Endothelial cell of umbilical vein (primary cell): ENCODE measurements at regions not wholly inside any gene's neighbourhood (a gene's known extent, or its start where the extent isn't known, plus 50 kb on each side); places are given as distances from the start of the nearest gene placed in this dataset.

Experiments used
- BruUV-seq: library from RNA; stranded (reverse); fragments of 400-500 nt; replicated peaks from 2 replicates; lab custom pipeline; 2021; lab: Mats Ljungman, UMichigan
- CTCF ChIA-PET: fragments of 300-600, 350-600 bp; sonication (Branson Sonifier 250); formaldehyde crosslinking; loops from one replicate; lab custom pipeline; 2021; ENCODE audit warnings: antibody characterized with exemption, inconsistent platforms; lab: Charles Lee
- POLR2A ChIA-PET: fragments of 300-600, 350-600 bp; sonication (Branson Sonifier 250); formaldehyde crosslinking; loops from one replicate; lab custom pipeline; 2021; ENCODE audit warnings: antibody characterized with exemption, inconsistent platforms; lab: Charles Lee
- DNase-seq: peaks from one replicate; pipeline ENCODE4 v3.0.0-alpha.2; 2011; ENCODE audit warnings: low read depth, low spot score
- FAIRE-seq: peaks from 2 replicates; lab custom pipeline; 2011; peaks lifted over from hg19 to GRCh38; lab: Jason Lieb, UNC
- H2AFZ ChIP-seq: 2 replicates; pipeline ENCODE4 v1.6.0; 2012; ENCODE audit warnings: low read depth, low read length, control low read depth, inconsistent platforms
- H3K27ac ChIP-seq: 2 replicates; pipeline ENCODE4 v1.5.1; 2011; ENCODE audit warnings: low read depth, mild to moderate bottlenecking, control low read depth, low read length, moderate library complexity; ENCODE audit not compliant: insufficient read depth
- H3K27me3 ChIP-seq, 2 experiments: 2 replicates each; pipeline versions ENCODE4 v1.6.0 to v1.6.1; 2011; ENCODE audit warnings: low read length in 2 of 2, mixed read lengths in 1 of 2; ENCODE audit not compliant: control insufficient read depth in 2 of 2, insufficient read depth in 2 of 2
- H3K36me3 ChIP-seq, 2 experiments: 2 replicates in 1 of 2; 3 replicates in 1 of 2; pipeline ENCODE4 v1.5.1; 2011; ENCODE audit warnings: low read length in 2 of 2, mild to moderate bottlenecking in 1 of 2, moderate library complexity in 1 of 2; ENCODE audit not compliant: control insufficient read depth in 2 of 2, insufficient read depth in 2 of 2; ENCODE audit errors: extremely low read depth in 1 of 2
- H3K4me1 ChIP-seq: 3 replicates; pipeline ENCODE4 v1.5.1; 2011; ENCODE audit warnings: mild to moderate bottlenecking, low read length; ENCODE audit not compliant: control insufficient read depth, insufficient read depth; ENCODE audit errors: extremely low read depth
- H3K4me2 ChIP-seq: 2 replicates; pipeline ENCODE4 v1.6.1; 2011; ENCODE audit warnings: low read length, control low read depth, mixed read lengths; ENCODE audit not compliant: insufficient read depth
- H3K4me3 ChIP-seq, 3 experiments: fragments of 200-600 bp in 1 of 3; sonication (generic), shearing (Covaris generic) in 1 of 3; replicated peaks in 1 of 3; 2 replicates each; pipeline ENCODE4 v1.5.1; 2011 to 2016; ENCODE audit warnings: control low read depth in 3 of 3, low read length in 3 of 3, mild to moderate bottlenecking in 2 of 3, inconsistent platforms in 1 of 3, low read depth in 1 of 3, moderate library complexity in 1 of 3; ENCODE audit not compliant: insufficient read depth in 1 of 3
- H3K79me2 ChIP-seq: 2 replicates; pipeline ENCODE4 v1.6.0; 2012; ENCODE audit warnings: low read length, inconsistent platforms; ENCODE audit not compliant: control insufficient read depth, insufficient read depth
- H3K9ac ChIP-seq: replicated peaks from 2 replicates; pipeline ENCODE3; 2011; ENCODE audit warnings: low read length, control low read depth; ENCODE audit not compliant: insufficient read depth; ENCODE audit errors: extremely low read depth
- H3K9me1 ChIP-seq: replicated peaks from 3 replicates; pipeline ENCODE4 v1.6.0; 2011; ENCODE audit warnings: mild to moderate bottlenecking, low read length; ENCODE audit not compliant: control insufficient read depth, insufficient read depth; ENCODE audit errors: extremely low read depth
- H3K9me3 ChIP-seq: replicated peaks from 2 replicates; pipeline ENCODE4 v1.5.1; 2012; ENCODE audit warnings: low read length, inconsistent platforms; ENCODE audit not compliant: control insufficient read depth, insufficient read depth
- H4K20me1 ChIP-seq: replicated peaks from 2 replicates; pipeline ENCODE3; 2011; ENCODE audit warnings: mild to moderate bottlenecking, low read length; ENCODE audit not compliant: control insufficient read depth, insufficient read depth; ENCODE audit errors: extremely low read depth
- EZH2 ChIP-seq: IDR thresholded peaks from 2 replicates; pipeline ENCODE4 v1.6.1; 2012; ENCODE audit warnings: borderline replicate concordance, low read depth, mild to moderate bottlenecking, moderate library complexity, low read length, inconsistent platforms; ENCODE audit not compliant: severe bottlenecking
- FOS ChIP-seq: IDR thresholded peaks from 2 replicates; pipeline ENCODE4 v1.6.1; 2011; ENCODE audit warnings: mild to moderate bottlenecking, low read length, moderate library complexity, borderline replicate concordance; ENCODE audit not compliant: insufficient read depth
- GATA2 ChIP-seq: IDR thresholded peaks from 2 replicates; pipeline ENCODE4 v1.7.0; 2011; ENCODE audit warnings: low read depth, mild to moderate bottlenecking, moderate library complexity, mixed read lengths, low read length; ENCODE audit not compliant: insufficient read length, insufficient read depth
- JUN ChIP-seq: IDR thresholded peaks from 2 replicates; pipeline ENCODE4 v1.6.1; 2011; ENCODE audit warnings: borderline replicate concordance, low read depth; ENCODE audit not compliant: insufficient read length, insufficient read depth
- MYC ChIP-seq: IDR thresholded peaks from one replicate; pipeline ENCODE4 v1.6.1; 2011; ENCODE audit warnings: mild to moderate bottlenecking, low read depth, low read length
- POLR2A ChIP-seq: IDR thresholded peaks from 2 replicates; pipeline ENCODE4 v1.6.1; 2012; ENCODE audit warnings: low read depth, mild to moderate bottlenecking, control low read depth, low read length
- POLR2AphosphoS5 ChIP-seq: IDR thresholded peaks from 2 replicates; pipeline ENCODE4 v1.6.1; 2012; ENCODE audit warnings: low read depth, mild to moderate bottlenecking, control low read depth, low read length, moderate library complexity; ENCODE audit not compliant: insufficient read depth
- dilution Hi-C: fragments of 300-500 bp; cut with MboI; formaldehyde crosslinking; loops from one replicate; pipeline ENCODE4 v1.15.0; 2019; ENCODE audit warnings: low sequenced_read_pairs; ENCODE audit not compliant: extremely low pct_ligation_motif_present
- intact Hi-C: fragments of 100-400 bp; cut with micrococcal nuclease; formaldehyde crosslinking; loops from one replicate; pipeline ENCODE4 v1.10.0; 2022
- TF ChIP-seq, protein P1 (sequence below): IDR thresholded peaks from 2 replicates; pipeline ENCODE4 v1.6.1; 2011; ENCODE audit not compliant: insufficient read depth, insufficient read length
- TF ChIP-seq, protein P2 (sequence below), 2 donors: IDR thresholded peaks; 1 replicate in 1 of 2; 2 replicates in 1 of 2; pipeline ENCODE4 v1.5.1; 2011; ENCODE audit warnings: low read length in 2 of 2, mild to moderate bottlenecking in 2 of 2, moderate library complexity in 2 of 2, control low read depth in 1 of 2, inconsistent platforms in 1 of 2, low read depth in 1 of 2; ENCODE audit not compliant: insufficient read depth in 1 of 2; ENCODE audit errors: extremely low read depth in 1 of 2

DNA sequence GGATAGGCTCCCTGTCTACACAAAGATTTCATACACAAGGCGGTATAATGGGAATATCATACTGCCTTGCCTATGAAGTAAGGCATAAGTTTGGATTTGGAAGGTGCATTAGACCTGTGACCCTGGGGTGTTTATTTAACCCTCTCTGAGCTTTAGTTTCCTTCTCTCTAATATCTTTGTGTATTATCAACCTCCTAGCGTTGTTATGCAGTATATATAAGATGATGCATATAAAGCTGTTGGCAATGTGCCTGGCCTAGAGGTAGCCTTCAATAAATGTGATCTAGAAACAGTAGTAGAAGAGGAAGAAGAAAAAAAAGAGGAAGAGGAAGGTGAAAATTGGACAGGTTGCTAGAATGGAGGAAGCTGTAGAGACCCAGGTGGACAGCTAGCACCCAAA, 311.6 kb upstream of the CLINT1 start:
- CTCF ChIA-PET: interaction anchor here (1.0 to 9.7 kb wide), 3 partner anchors 95 to 937 kb away, joined by 3 to 266 read pairs (median 46); no protein-coding TSS in a partner anchor
- BruUV-seq: no TSS peak
- FAIRE-seq: no peak

DNA sequence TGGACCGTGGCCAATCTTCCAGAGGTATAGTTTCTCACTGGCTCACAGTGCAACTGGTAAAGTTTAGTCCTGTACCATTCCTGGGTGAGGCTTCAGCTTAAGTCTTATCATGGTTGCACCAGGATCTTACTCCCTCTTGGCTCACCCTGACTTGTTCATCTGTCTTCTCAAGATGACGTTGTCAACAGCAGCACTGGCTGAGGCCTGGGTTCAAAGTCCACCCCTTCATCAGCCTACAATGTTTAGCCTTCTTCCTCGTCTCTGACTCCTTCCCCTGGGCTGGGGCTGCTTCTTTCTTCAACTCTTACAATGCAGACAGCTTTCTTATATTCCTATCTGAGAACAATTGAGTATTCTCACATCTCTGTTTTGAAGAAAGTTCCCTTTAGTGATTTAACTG, 311.1 kb upstream of the CLINT1 start:
- intact Hi-C loops (no loop called here), dilution Hi-C loops (no loop called here)
- Histone ChIP-seq H2AFZ (no peak overlapping the region), H3K4me3 (no peak overlapping the region), H3K4me1 (no peaks in the 10 kb centered on the region), H3K4me2 (no peak overlapping the region), H3K9me1 (no peaks in the 10 kb centered on the region), H3K27ac (no peak overlapping the region), H3K9me3 (no peaks in the 10 kb centered on the region), H3K36me3 (no peaks in the 10 kb centered on the region), H3K79me2 (no peaks in the 10 kb centered on the region), H4K20me1 (no peaks in the 10 kb centered on the region), H3K9ac (no peak overlapping the region), H3K27me3 (no peaks in the 10 kb centered on the region)
- POLR2A ChIA-PET: no interaction called here
- FAIRE-seq: no peak
- DNase-seq: no peak
- no peak for TF ChIP-seq JUN
- TF ChIP-seq POLR2AphosphoS5: no peak
- TF ChIP-seq MYC: no peak
- TF ChIP-seq, protein P1, sequence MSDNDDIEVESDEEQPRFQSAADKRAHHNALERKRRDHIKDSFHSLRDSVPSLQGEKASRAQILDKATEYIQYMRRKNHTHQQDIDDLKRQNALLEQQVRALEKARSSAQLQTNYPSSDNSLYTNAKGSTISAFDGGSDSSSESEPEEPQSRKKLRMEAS: no peak
- TF ChIP-seq, protein P2, sequence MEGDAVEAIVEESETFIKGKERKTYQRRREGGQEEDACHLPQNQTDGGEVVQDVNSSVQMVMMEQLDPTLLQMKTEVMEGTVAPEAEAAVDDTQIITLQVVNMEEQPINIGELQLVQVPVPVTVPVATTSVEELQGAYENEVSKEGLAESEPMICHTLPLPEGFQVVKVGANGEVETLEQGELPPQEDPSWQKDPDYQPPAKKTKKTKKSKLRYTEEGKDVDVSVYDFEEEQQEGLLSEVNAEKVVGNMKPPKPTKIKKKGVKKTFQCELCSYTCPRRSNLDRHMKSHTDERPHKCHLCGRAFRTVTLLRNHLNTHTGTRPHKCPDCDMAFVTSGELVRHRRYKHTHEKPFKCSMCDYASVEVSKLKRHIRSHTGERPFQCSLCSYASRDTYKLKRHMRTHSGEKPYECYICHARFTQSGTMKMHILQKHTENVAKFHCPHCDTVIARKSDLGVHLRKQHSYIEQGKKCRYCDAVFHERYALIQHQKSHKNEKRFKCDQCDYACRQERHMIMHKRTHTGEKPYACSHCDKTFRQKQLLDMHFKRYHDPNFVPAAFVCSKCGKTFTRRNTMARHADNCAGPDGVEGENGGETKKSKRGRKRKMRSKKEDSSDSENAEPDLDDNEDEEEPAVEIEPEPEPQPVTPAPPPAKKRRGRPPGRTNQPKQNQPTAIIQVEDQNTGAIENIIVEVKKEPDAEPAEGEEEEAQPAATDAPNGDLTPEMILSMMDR (IDR thresholded peaks at IDR 0.05; ENCODE audit: extremely low read depth in 1 of 2, insufficient read depth in 1 of 2, low read depth in 1 of 2, low read length in 2 of 2): no peak
- TF ChIP-seq FOS: no peak
- no peak for TF ChIP-seq EZH2
- no peak for TF ChIP-seq POLR2A
- CTCF ChIA-PET: interaction anchor here (1.0 to 9.7 kb wide), 3 partner anchors 95 to 937 kb away, joined by 3 to 266 read pairs (median 46); no protein-coding TSS in a partner anchor
- BruUV-seq: no TSS peak

More for the DNA sequence above, 311.6 kb upstream of the CLINT1 start:
- Histone ChIP-seq H3K27ac (no peak overlapping the region), H3K4me2 (no peak overlapping the region), H3K9me3 (no peaks in the 10 kb centered on the region), H4K20me1 (no peaks in the 10 kb centered on the region), H3K4me1 (no peaks in the 10 kb centered on the region), H2AFZ (no peak overlapping the region), H3K4me3 (no peak overlapping the region), H3K79me2 (no peaks in the 10 kb centered on the region), H3K36me3 (no peaks in the 10 kb centered on the region), H3K9ac (no peak overlapping the region), H3K9me1 (no peaks in the 10 kb centered on the region), H3K27me3 (no peaks in the 10 kb centered on the region)
- intact Hi-C loops (no loop called here), dilution Hi-C loops (no loop called here)
- no peak for TF ChIP-seq POLR2A
- TF ChIP-seq JUN: no peak
- TF ChIP-seq EZH2: no peak
- no peak for TF ChIP-seq GATA2
- no peak for DNase-seq
- POLR2A ChIA-PET: no interaction called here
